Fibroblast of lung (primary cell): ENCODE measurements at regions not wholly inside any gene's neighbourhood (a gene's known extent, or its start where the extent isn't known, plus 50 kb on each side); places are given as distances from the start of the nearest gene placed in this dataset.
"Not testable (repeated sequence)": the region's sequence is repeated elsewhere in the genome, so short reads cannot be mapped to it uniquely, and the experiment has no call there.

Experiments
- DNase-seq, 2 donors: peaks; one replicate each; pipeline versions ENCODE4 v3.0.0 to v3.0.0-alpha.2; 2010; ENCODE audit warnings: low read depth in 2 of 2
- H2AFZ ChIP-seq: 2 replicates; pipeline ENCODE4 v1.5.1; 2012; ENCODE audit warnings: low read length, control low read depth, inconsistent platforms
- H3K27ac ChIP-seq: 2 replicates; pipeline ENCODE4 v1.5.1; 2011; ENCODE audit warnings: low read length, control low read depth; ENCODE audit not compliant: insufficient read depth
- H3K27me3 ChIP-seq: 2 replicates; pipeline ENCODE4 v1.5.1; 2011; ENCODE audit warnings: mild to moderate bottlenecking, low read length; ENCODE audit not compliant: control insufficient read depth, insufficient read depth
- H3K36me3 ChIP-seq: 2 replicates; pipeline ENCODE4 v1.5.1; 2011; ENCODE audit warnings: low read length; ENCODE audit not compliant: control insufficient read depth, insufficient read depth
- H3K4me1 ChIP-seq: 2 replicates; pipeline ENCODE4 v1.5.1; 2011; ENCODE audit warnings: low read length; ENCODE audit not compliant: control insufficient read depth, insufficient read depth; ENCODE audit errors: extremely low read depth
- H3K4me2 ChIP-seq: 2 replicates; pipeline ENCODE4 v1.5.1; 2011; ENCODE audit warnings: low read length, control low read depth; ENCODE audit not compliant: insufficient read depth; ENCODE audit errors: extremely low read depth
- H3K4me3 ChIP-seq, 4 experiments: fragments of 200-600 bp in 1 of 4; sonication (generic) in 1 of 4; replicated peaks in 1 of 4; 2 replicates each; pipeline ENCODE4 v1.5.1; 2011 to 2016; ENCODE audit warnings: low read length in 4 of 4, low read depth in 3 of 4, mild to moderate bottlenecking in 3 of 4, control low read depth in 2 of 4, inconsistent platforms in 1 of 4, mixed read lengths in 1 of 4; ENCODE audit not compliant: insufficient read depth in 1 of 4; ENCODE audit errors: control extremely low read depth in 1 of 4
- H3K79me2 ChIP-seq: 2 replicates; pipeline ENCODE4 v1.5.1; 2012; ENCODE audit warnings: mild to moderate bottlenecking, low read length, inconsistent platforms; ENCODE audit not compliant: control insufficient read depth, insufficient read depth
- H3K9ac ChIP-seq: 2 replicates; pipeline ENCODE4 v1.5.1; 2011; ENCODE audit warnings: mild to moderate bottlenecking, low read length, control low read depth; ENCODE audit not compliant: insufficient read depth
- H3K9me3 ChIP-seq: 2 replicates; pipeline ENCODE4 v1.5.1; 2012; ENCODE audit warnings: low read depth, low read length; ENCODE audit not compliant: control insufficient read depth, insufficient read depth
- H4K20me1 ChIP-seq: 2 replicates; pipeline ENCODE4 v1.5.1; 2011; ENCODE audit warnings: low read length; ENCODE audit not compliant: control insufficient read depth, insufficient read depth; ENCODE audit errors: extremely low read depth
- EZH2 ChIP-seq: IDR thresholded peaks from 2 replicates; pipeline ENCODE4 v1.5.1; 2012; ENCODE audit warnings: low read length, control low read depth, mild to moderate bottlenecking; ENCODE audit errors: missing control alignments
- TF ChIP-seq, protein P1 (sequence below), 2 donors: IDR thresholded peaks in 1 of 2; conservative IDR thresholded peaks in 1 of 2; 1 replicate in 1 of 2; 2 replicates in 1 of 2; pipeline ENCODE4 v1.5.1; 2011 to 2012; ENCODE audit warnings: low read length in 2 of 2, control low read depth in 1 of 2, inconsistent platforms in 1 of 2, low read depth in 1 of 2, mild to moderate bottlenecking in 1 of 2

DNA sequence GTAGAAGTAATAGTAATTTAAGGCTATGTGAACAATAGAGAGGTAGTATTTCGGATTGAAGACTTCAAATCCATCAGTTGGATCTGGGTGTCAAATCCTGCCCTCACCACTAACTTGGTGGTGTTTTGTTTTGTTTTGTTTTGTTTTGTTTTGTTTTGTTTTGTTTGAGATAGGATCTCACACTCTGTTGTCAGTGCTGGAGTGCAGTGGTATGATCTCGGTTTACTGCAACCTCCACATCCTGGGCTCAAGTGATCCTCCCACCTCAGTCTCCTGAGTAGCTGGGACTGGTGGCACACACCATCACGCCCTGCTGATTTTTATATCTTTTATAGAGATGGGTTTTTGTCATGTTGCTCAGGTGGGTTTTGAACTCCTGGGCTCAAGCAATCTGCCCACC lies 129.4 kb upstream of the ZNF217 start:
- Histone ChIP-seq H3K27ac (no peak overlapping the region), H2AFZ (no peak overlapping the region), H3K79me2 (no peaks in the 10 kb centered on the region), H3K36me3 (no peaks in the 10 kb centered on the region), H3K4me1 (no peaks in the 10 kb centered on the region), H3K9ac (no peak overlapping the region), H3K9me3 (no peaks in the 10 kb centered on the region), H3K4me3 (no peak overlapping the region), H4K20me1 (no peaks in the 10 kb centered on the region), H3K4me2 (no peak overlapping the region), H3K27me3 (no peaks in the 10 kb centered on the region)
- DNase-seq: no peak
- TF ChIP-seq, protein P1, sequence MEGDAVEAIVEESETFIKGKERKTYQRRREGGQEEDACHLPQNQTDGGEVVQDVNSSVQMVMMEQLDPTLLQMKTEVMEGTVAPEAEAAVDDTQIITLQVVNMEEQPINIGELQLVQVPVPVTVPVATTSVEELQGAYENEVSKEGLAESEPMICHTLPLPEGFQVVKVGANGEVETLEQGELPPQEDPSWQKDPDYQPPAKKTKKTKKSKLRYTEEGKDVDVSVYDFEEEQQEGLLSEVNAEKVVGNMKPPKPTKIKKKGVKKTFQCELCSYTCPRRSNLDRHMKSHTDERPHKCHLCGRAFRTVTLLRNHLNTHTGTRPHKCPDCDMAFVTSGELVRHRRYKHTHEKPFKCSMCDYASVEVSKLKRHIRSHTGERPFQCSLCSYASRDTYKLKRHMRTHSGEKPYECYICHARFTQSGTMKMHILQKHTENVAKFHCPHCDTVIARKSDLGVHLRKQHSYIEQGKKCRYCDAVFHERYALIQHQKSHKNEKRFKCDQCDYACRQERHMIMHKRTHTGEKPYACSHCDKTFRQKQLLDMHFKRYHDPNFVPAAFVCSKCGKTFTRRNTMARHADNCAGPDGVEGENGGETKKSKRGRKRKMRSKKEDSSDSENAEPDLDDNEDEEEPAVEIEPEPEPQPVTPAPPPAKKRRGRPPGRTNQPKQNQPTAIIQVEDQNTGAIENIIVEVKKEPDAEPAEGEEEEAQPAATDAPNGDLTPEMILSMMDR (conservative IDR thresholded peaks at IDR 0.05 in 1 of 2, IDR thresholded peaks at IDR 0.05 in 1 of 2; ENCODE audit: low read depth in 1 of 2, low read length in 2 of 2): no peak
- TF ChIP-seq EZH2: no peak

DNA sequence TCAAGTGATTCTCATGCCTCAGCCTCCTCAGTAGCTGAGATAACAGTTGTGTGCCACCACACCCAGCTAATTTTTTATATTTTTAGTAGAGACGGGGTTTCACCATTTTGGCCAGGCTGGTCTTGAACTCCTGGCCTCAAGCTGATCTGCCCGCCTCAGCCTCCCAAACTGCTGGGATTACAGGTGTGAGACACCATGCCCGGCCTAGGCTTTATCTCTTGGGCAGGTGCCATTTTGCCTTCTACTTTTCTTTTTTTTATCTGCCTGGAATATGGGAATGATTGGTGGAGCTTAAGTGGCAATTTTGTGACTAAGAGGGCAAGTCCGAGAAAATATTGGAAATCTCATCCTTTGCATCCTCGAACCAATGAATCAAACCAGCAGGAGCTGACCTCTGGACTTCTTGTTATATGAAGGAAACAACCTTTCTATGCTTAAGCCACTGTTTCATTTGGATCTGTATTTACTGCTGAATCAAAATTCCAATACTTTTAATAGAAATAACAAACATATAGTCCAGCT lies 128.9 kb upstream of the ZNF217 start:
- Histone ChIP-seq H3K9me3 (no peaks in the 10 kb centered on the region), H3K79me2 (no peaks in the 10 kb centered on the region), H3K4me2 (no peak overlapping the region), H3K27me3 (no peaks in the 10 kb centered on the region), H3K27ac (no peak overlapping the region), H4K20me1 (no peaks in the 10 kb centered on the region), H3K4me3 (no peak overlapping the region), H3K36me3 (no peaks in the 10 kb centered on the region), H3K9ac (no peak overlapping the region), H3K4me1 (no peaks in the 10 kb centered on the region), H2AFZ (no peak overlapping the region)
- no peak for TF ChIP-seq EZH2
- TF ChIP-seq, protein P1 (conservative IDR thresholded peaks at IDR 0.05 in 1 of 2, IDR thresholded peaks at IDR 0.05 in 1 of 2; ENCODE audit: low read depth in 1 of 2, low read length in 2 of 2): no peak
- no peak for DNase-seq

DNA sequence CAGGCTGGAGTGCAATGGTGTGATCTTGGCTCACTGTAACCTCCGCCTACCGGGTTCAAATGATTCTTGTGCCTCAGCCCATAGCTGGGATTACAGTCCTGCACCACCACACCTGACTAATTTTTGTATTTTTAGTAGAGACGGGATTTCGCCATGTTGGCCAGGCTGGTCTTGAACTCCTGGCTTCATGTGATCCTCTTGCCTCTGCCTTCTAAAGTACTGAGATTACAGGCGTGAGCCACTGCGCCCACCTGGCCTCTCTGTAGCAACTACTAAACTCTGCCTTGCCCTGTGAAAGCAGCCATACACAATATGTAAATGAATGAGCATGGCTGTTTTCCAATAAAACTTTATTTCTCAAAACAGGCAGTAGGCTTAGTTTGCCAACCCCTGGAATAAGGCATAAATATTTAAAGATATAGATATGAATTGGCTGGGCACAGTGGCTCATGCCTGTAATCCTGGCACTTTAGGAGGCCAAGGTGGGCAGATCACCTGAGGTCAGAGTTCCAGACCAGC lies 127.9 kb upstream of the ZNF217 start:
- H3K4me2 ChIP-seq, H3K36me3 ChIP-seq, H4K20me1 ChIP-seq, H3K9me3 ChIP-seq, H3K4me3 ChIP-seq, H3K4me1 ChIP-seq, H3K27ac ChIP-seq, H3K27me3 ChIP-seq, H2AFZ ChIP-seq, DNase-seq, H3K79me2 ChIP-seq, H3K9ac ChIP-seq: not testable (repeated sequence)

DNA sequence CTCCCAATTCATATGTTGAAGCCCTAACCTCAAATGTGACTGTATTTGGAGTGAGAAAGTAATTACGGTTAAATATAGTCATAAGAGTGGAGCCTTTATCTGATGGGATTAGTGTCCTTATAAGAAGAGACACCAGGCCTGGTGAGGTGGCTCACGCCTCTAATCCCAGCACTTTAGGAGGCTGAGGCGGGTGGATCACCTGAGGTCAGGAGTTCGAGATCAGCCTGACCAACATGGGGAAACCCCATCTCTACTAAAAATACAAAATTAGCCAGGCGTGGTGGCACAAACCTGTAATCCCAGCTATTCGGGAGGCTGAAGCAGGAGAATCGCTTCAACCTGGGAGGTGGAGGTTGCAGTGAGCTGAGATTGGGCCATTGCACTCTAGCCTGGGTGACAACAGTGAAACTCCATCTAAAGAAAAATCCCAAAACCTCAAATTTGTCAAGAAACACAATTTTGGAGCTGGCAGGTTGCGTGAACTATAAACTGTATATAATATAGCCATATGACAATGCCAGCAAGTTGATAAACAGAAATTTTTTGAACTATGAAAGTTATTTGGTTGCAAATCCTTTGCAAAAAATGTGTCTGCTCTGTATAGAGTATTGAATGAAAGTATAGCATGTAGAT lies 125.6 kb upstream of the ZNF217 start:
- H3K4me2 ChIP-seq, H3K27me3 ChIP-seq, DNase-seq, H3K27ac ChIP-seq, H3K79me2 ChIP-seq, H3K9me3 ChIP-seq, H3K9ac ChIP-seq, H3K36me3 ChIP-seq, H3K4me1 ChIP-seq, H3K4me3 ChIP-seq, H2AFZ ChIP-seq, H4K20me1 ChIP-seq: not testable (repeated sequence)
